ENCODE measurements at regions not wholly inside any gene's neighbourhood (a gene's known extent, or its start where the extent isn't known, plus 50 kb on each side); places are given as distances from the start of the nearest gene placed in this dataset.

- TF ChIP-seq POLR2AphosphoS5 (IDR thresholded peaks at IDR 0.05) (no peak), POLR2A (IDR thresholded peaks at IDR 0.05) (no peak), EP300 (IDR thresholded peaks at IDR 0.05) (no peak)
- TF ChIP-seq, protein P1, sequence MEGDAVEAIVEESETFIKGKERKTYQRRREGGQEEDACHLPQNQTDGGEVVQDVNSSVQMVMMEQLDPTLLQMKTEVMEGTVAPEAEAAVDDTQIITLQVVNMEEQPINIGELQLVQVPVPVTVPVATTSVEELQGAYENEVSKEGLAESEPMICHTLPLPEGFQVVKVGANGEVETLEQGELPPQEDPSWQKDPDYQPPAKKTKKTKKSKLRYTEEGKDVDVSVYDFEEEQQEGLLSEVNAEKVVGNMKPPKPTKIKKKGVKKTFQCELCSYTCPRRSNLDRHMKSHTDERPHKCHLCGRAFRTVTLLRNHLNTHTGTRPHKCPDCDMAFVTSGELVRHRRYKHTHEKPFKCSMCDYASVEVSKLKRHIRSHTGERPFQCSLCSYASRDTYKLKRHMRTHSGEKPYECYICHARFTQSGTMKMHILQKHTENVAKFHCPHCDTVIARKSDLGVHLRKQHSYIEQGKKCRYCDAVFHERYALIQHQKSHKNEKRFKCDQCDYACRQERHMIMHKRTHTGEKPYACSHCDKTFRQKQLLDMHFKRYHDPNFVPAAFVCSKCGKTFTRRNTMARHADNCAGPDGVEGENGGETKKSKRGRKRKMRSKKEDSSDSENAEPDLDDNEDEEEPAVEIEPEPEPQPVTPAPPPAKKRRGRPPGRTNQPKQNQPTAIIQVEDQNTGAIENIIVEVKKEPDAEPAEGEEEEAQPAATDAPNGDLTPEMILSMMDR (IDR thresholded peaks at IDR 0.05), result no peak
These were observed 195.9 kb upstream of the BANK1 start for GRCh38 chr4:101594588-101594987.
